Smooth muscle cell (in vitro differentiated cells): ENCODE measurements at regions not wholly inside any gene's neighbourhood (a gene's known extent, or its start where the extent isn't known, plus 50 kb on each side); places are given as distances from the start of the nearest gene placed in this dataset.

Experiments used
- DNase-seq: peaks from one replicate; lab custom pipeline; 2025; ENCODE audit not compliant: unreplicated experiment; lab: John Stamatoyannopoulos, UW
- H2AFZ ChIP-seq: fragments of 200-600 bp; sonication (generic); 2 replicates; pipeline ENCODE4 v1.6.0; 2016; ENCODE audit warnings: antibody characterized with exemption, low read depth, mild to moderate bottlenecking
- H3F3A ChIP-seq: fragments of 200-600 bp; sonication (generic); 2 replicates; pipeline ENCODE4 v1.6.0; 2017; ENCODE audit warnings: antibody characterized with exemption, low read depth
- H3K27ac ChIP-seq: fragments of 200-600 bp; sonication (generic); 2 replicates; pipeline ENCODE4 v1.5.1; 2016; ENCODE audit warnings: low read depth, mild to moderate bottlenecking
- H3K27me3 ChIP-seq: fragments of 200-600 bp; sonication (generic); 2 replicates; pipeline ENCODE4 v1.6.1; 2016; ENCODE audit warnings: low read depth, mild to moderate bottlenecking
- H3K36me3 ChIP-seq: fragments of 200-600 bp; sonication (generic); 2 replicates; pipeline ENCODE4 v1.5.1; 2016; ENCODE audit warnings: low read depth
- H3K4me1 ChIP-seq: fragments of 200-600 bp; sonication (generic); 2 replicates; pipeline ENCODE4 v1.5.1; 2016; ENCODE audit warnings: low read depth
- H3K4me2 ChIP-seq: fragments of 200-600 bp; sonication (generic); 2 replicates; pipeline ENCODE4 v1.6.0; 2016; ENCODE audit warnings: mild to moderate bottlenecking
- H3K4me3 ChIP-seq: fragments of 200-600 bp; sonication (generic); 2 replicates; pipeline ENCODE4 v1.5.1; 2016; ENCODE audit warnings: mild to moderate bottlenecking
- H3K79me2 ChIP-seq: fragments of 200-600 bp; sonication (generic); 2 replicates; pipeline ENCODE4 v1.6.0; 2016; ENCODE audit warnings: low read depth, mild to moderate bottlenecking
- H3K9ac ChIP-seq: fragments of 200-600 bp; sonication (generic); 2 replicates; pipeline ENCODE4 v1.6.0; 2016; ENCODE audit warnings: low read depth
- H3K9me3 ChIP-seq: fragments of 200-600 bp; sonication (generic); replicated peaks from 2 replicates; pipeline ENCODE4 v1.5.1; 2016; ENCODE audit warnings: low read depth
- H4K20me1 ChIP-seq: fragments of 200-600 bp; sonication (generic); 2 replicates; pipeline ENCODE4 v1.6.0; 2016; ENCODE audit warnings: low read depth
- WGBS: methylation state at CpG from one replicate; pipeline ENCODE4 v1.1.7; 2016; ENCODE audit warnings: low lambda C conversion rate; 5-methylcytosine and 5-hydroxymethylcytosine counted together
- TF ChIP-seq, protein P1 (sequence below): fragments of 200-600 bp; sonication (generic); IDR thresholded peaks from 2 replicates; pipeline ENCODE4 v1.5.1; 2017; ENCODE audit warnings: borderline replicate concordance, mild to moderate bottlenecking, antibody characterized with exemption; ENCODE audit not compliant: insufficient read depth, poor library complexity, severe bottlenecking

DNA sequence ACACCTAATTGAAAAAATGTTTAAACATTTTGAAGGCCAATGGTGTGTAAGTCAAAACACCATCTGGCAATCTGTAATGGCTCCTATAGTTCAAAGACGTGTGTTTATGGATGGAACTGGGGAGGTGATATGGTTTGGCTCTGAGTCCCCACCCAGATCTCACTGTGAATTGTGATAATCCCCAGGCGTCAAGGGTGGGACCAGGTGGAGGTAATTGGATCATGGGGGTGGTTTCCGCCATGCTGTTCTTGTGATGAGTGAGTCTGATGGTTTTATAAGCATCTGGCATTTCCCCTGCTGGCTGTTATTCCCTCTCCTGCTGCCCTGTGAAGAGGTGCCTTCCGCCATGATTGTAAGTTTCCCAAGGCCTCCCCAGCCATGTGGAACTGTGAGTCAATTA, 52.2 kb downstream of the ADRA2C start:
- Histone ChIP-seq H3F3A (no peaks in the 10 kb centered on the region), H3K4me3 (no peak overlapping the region), H3K27me3 (no peaks in the 10 kb centered on the region), H2AFZ (no peak overlapping the region), H3K36me3 (no peaks in the 10 kb centered on the region), H3K27ac (no peak overlapping the region), H3K4me2 (no peak overlapping the region), H3K9me3 (no peaks in the 10 kb centered on the region), H4K20me1 (no peaks in the 10 kb centered on the region), H3K79me2 (no peaks in the 10 kb centered on the region), H3K4me1 (no peaks in the 10 kb centered on the region), H3K9ac (no peak overlapping the region)
- DNase-seq: no peak
- WGBS: 91% methylated on average over 4 of the region's 4 CpGs
- TF ChIP-seq, protein P1, sequence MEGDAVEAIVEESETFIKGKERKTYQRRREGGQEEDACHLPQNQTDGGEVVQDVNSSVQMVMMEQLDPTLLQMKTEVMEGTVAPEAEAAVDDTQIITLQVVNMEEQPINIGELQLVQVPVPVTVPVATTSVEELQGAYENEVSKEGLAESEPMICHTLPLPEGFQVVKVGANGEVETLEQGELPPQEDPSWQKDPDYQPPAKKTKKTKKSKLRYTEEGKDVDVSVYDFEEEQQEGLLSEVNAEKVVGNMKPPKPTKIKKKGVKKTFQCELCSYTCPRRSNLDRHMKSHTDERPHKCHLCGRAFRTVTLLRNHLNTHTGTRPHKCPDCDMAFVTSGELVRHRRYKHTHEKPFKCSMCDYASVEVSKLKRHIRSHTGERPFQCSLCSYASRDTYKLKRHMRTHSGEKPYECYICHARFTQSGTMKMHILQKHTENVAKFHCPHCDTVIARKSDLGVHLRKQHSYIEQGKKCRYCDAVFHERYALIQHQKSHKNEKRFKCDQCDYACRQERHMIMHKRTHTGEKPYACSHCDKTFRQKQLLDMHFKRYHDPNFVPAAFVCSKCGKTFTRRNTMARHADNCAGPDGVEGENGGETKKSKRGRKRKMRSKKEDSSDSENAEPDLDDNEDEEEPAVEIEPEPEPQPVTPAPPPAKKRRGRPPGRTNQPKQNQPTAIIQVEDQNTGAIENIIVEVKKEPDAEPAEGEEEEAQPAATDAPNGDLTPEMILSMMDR: no peak

DNA sequence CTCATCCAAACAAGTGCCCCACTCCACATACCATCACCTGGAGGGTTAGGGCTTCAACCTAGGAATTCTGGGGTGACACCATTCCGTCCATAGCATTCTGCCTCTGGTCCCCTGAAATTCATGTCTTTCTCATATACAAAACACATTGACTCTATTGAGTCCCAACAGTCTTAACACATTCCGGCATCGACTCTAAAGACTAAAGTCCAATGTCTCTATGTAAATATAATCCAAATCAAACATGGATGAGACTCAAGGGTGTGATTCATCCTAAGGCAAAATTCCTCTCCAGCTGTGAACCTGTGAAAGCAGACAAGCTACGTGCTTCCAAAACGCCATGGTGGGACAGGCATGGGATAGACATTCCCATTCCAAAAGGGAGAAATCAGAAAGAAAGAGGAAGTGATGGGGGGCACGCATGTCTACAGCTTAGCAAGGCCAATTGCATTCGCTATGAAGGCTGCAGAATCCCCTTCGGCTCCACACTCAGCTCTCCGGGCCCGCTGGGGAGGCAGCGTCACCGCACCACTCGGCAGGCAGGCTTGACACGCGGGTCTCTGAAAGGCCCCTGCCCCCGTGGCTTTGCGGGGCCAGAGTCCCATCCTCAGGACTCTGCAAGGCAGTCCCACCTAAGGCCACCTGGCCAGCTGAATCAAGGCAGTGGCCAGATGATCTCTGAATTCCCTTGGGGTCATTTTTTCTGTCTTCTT, 53.2 kb downstream of the ADRA2C start:
- no peak overlapping the region for H3K4me3 ChIP-seq
- TF ChIP-seq, protein P1: no peak
- H3K36me3 ChIP-seq: no peaks in the 10 kb centered on the region
- H3K79me2 ChIP-seq: no peaks in the 10 kb centered on the region
- no peaks in the 10 kb centered on the region for H3K9me3 ChIP-seq
- H4K20me1 ChIP-seq: no peaks in the 10 kb centered on the region
- H3K9ac ChIP-seq: no peak overlapping the region
- no peaks in the 10 kb centered on the region for H3K4me1 ChIP-seq
- H2AFZ ChIP-seq: no peak overlapping the region
- H3K4me2 ChIP-seq: no peak overlapping the region
- no peak for DNase-seq
- 89% methylated on average over 17 of the region's 17 CpGs for WGBS
- no peaks in the 10 kb centered on the region for H3F3A ChIP-seq
- no peaks in the 10 kb centered on the region for H3K27me3 ChIP-seq
- H3K27ac ChIP-seq: no peak overlapping the region

DNA sequence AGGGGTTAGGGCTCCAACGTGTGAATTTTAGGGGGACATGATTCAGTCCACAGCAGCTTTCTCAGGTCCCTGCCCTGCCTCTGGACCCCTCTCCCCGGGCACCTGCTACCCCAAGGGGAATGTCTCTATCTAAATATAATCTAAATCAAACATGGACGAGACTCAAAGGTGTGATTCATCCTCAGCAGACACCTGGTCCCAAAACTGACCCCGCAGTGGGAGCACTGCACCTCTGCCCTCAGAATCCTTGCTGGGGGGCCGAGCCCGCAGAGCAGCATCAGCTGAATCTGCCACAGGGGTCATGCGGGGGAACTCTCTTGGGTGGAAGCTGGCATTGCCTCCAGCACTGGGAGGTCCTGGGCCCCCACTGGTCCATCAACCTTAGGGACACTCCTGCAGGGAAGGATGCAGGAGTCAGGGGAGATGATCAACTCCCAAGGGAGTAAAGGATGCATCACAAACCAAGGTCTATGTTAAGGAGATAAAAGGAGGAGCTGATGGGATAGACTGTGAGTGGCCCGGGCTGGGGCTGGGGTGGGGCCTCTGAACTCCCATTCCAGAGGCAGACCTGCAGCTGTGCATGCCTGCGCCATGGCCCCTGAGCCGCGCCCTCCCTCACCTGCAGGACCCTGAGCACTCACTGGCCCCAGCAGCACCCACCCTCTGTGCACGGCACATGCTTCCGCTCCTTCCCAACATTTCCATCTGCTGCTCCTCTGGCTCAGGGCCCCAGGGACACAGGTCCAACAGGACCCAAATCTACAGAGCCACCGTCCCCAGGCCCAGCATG, 54.0 kb downstream of the ADRA2C start:
- Histone ChIP-seq H4K20me1 (no peaks in the 10 kb centered on the region), H3K27me3 (no peaks in the 10 kb centered on the region), H3K9ac (no peak overlapping the region), H3K4me3 (no peak overlapping the region), H3K4me2 (no peak overlapping the region), H3K79me2 (no peaks in the 10 kb centered on the region), H3K36me3 (no peaks in the 10 kb centered on the region), H3K27ac (no peak overlapping the region), H3K9me3 (no peaks in the 10 kb centered on the region), H3F3A (no peaks in the 10 kb centered on the region), H3K4me1 (no peaks in the 10 kb centered on the region), H2AFZ (no peak overlapping the region)
- TF ChIP-seq, protein P1: no peak
- WGBS: 89% methylated on average over 13 of the region's 14 CpGs
- DNase-seq: no peak
